ENCODE measurements at regions not wholly inside any gene's neighbourhood (a gene's known extent, or its start where the extent isn't known, plus 50 kb on each side); places are given as distances from the start of the nearest gene placed in this dataset.

DNA sequence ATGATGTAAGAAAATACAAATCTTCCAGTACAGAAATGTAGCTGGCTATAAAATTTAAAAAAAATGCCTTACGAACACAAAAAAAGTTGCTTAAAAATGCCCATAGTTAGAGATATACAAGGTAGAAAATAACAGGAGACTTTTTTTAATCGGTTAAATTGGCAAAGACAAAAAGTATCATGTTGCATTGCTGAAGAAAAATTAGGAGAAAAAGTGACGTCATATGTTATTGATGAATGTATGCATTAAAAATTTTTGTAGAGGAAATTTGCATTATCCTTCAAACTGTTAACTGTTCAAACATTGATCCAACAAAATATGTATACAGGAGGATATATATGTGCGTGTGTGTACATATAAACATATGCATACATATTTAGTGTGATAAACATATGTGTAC lies 1634.4 kb upstream of the PCDH7 start (continued):
- TF ChIP-seq, protein P1, sequence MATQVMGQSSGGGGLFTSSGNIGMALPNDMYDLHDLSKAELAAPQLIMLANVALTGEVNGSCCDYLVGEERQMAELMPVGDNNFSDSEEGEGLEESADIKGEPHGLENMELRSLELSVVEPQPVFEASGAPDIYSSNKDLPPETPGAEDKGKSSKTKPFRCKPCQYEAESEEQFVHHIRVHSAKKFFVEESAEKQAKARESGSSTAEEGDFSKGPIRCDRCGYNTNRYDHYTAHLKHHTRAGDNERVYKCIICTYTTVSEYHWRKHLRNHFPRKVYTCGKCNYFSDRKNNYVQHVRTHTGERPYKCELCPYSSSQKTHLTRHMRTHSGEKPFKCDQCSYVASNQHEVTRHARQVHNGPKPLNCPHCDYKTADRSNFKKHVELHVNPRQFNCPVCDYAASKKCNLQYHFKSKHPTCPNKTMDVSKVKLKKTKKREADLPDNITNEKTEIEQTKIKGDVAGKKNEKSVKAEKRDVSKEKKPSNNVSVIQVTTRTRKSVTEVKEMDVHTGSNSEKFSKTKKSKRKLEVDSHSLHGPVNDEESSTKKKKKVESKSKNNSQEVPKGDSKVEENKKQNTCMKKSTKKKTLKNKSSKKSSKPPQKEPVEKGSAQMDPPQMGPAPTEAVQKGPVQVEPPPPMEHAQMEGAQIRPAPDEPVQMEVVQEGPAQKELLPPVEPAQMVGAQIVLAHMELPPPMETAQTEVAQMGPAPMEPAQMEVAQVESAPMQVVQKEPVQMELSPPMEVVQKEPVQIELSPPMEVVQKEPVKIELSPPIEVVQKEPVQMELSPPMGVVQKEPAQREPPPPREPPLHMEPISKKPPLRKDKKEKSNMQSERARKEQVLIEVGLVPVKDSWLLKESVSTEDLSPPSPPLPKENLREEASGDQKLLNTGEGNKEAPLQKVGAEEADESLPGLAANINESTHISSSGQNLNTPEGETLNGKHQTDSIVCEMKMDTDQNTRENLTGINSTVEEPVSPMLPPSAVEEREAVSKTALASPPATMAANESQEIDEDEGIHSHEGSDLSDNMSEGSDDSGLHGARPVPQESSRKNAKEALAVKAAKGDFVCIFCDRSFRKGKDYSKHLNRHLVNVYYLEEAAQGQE (IDR thresholded peaks at IDR 0.05; ENCODE audit: low read depth, low read length) = no peak
- TF ChIP-seq RFX5 (IDR thresholded peaks at IDR 0.05; ENCODE audit: low read length) (no peak), EP300 (IDR thresholded peaks at IDR 0.05; ENCODE audit: borderline replicate concordance in 1 of 2, low read depth in 1 of 2, low read length in 1 of 2) (no peak), TEAD4 (IDR thresholded peaks at IDR 0.05; ENCODE audit: borderline replicate concordance, insufficient read depth) (no peak), SMC3 (IDR thresholded peaks at IDR 0.05; ENCODE audit: low read depth, low read length) (no peak), EZH2phosphoT487 (IDR thresholded peaks at IDR 0.05; ENCODE audit: borderline replicate concordance, low read depth) (no peak)
- TF ChIP-seq, protein P2, sequence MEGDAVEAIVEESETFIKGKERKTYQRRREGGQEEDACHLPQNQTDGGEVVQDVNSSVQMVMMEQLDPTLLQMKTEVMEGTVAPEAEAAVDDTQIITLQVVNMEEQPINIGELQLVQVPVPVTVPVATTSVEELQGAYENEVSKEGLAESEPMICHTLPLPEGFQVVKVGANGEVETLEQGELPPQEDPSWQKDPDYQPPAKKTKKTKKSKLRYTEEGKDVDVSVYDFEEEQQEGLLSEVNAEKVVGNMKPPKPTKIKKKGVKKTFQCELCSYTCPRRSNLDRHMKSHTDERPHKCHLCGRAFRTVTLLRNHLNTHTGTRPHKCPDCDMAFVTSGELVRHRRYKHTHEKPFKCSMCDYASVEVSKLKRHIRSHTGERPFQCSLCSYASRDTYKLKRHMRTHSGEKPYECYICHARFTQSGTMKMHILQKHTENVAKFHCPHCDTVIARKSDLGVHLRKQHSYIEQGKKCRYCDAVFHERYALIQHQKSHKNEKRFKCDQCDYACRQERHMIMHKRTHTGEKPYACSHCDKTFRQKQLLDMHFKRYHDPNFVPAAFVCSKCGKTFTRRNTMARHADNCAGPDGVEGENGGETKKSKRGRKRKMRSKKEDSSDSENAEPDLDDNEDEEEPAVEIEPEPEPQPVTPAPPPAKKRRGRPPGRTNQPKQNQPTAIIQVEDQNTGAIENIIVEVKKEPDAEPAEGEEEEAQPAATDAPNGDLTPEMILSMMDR (IDR thresholded peaks at IDR 0.05) = no peak

DNA sequence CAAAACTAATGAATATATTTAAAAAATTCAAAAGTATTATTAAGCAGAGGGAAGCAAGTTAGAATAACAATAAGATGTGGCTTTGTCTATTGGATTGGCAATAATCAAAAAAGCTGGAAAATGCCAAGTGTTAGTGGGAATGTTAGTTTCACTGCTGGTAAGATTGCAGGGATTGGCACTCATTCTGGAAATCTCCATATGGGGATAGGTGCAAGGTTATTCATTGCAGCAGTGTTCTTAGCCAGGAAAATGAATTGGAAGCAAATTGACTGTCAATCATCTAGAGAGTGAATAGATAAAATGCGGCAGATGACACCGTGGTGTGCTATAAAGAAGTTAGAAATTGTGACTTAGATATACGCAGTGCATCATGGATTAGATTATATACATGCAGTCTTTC lies 1615.5 kb upstream of the PCDH7 start:
- POLR2A ChIA-PET = no interaction called here

More for the DNA sequence above, 1615.5 kb upstream of the PCDH7 start:
- H3K9ac ChIP-seq = no peak overlapping the region
- H3K9me3 ChIP-seq = no peaks in the 10 kb centered on the region
- no peaks in the 10 kb centered on the region for H3K4me1 ChIP-seq (ENCODE audit: control insufficient read depth in 1 of 2, insufficient read depth in 2 of 2, low read depth in 1 of 2, low read length in 1 of 2)
- DNase-seq = no peak
- H3K27me3 ChIP-seq (ENCODE audit: insufficient read depth) = no peaks in the 10 kb centered on the region; the same call in none of the 2 replicates
- H2AFZ ChIP-seq (ENCODE audit: low read depth) = no peak overlapping the region
- no peaks in the 10 kb centered on the region for H3K9me2 ChIP-seq
- no peak overlapping the region for H3K4me3 ChIP-seq (ENCODE audit: low read depth in 2 of 2, low read length in 1 of 2)
- no peak for TF ChIP-seq EZH2phosphoT487 (IDR thresholded peaks at IDR 0.05; ENCODE audit: borderline replicate concordance, low read depth)
- TF ChIP-seq, protein P3, sequence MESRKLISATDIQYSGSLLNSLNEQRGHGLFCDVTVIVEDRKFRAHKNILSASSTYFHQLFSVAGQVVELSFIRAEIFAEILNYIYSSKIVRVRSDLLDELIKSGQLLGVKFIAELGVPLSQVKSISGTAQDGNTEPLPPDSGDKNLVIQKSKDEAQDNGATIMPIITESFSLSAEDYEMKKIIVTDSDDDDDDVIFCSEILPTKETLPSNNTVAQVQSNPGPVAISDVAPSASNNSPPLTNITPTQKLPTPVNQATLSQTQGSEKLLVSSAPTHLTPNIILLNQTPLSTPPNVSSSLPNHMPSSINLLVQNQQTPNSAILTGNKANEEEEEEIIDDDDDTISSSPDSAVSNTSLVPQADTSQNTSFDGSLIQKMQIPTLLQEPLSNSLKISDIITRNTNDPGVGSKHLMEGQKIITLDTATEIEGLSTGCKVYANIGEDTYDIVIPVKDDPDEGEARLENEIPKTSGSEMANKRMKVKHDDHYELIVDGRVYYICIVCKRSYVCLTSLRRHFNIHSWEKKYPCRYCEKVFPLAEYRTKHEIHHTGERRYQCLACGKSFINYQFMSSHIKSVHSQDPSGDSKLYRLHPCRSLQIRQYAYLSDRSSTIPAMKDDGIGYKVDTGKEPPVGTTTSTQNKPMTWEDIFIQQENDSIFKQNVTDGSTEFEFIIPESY (IDR thresholded peaks at IDR 0.05; ENCODE audit: borderline replicate concordance, low read depth) = no peak
- TF ChIP-seq, protein P4, sequence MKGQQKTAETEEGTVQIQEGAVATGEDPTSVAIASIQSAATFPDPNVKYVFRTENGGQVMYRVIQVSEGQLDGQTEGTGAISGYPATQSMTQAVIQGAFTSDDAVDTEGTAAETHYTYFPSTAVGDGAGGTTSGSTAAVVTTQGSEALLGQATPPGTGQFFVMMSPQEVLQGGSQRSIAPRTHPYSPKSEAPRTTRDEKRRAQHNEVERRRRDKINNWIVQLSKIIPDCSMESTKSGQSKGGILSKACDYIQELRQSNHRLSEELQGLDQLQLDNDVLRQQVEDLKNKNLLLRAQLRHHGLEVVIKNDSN (IDR thresholded peaks at IDR 0.05; ENCODE audit: borderline replicate concordance, low read depth) = no peak
- WGBS (ENCODE audit: low lambda C conversion rate) = 48% methylated on average over 3 of the region's 3 CpGs
- no peaks in the 10 kb centered on the region for H4K20me1 ChIP-seq (ENCODE audit: insufficient read depth)
- H3K36me3 ChIP-seq (replicated peaks in 1 of 2; ENCODE audit: control insufficient read depth in 1 of 2, insufficient read depth in 2 of 2, low read length in 1 of 2) = no peaks in the 10 kb centered on the region
- no peak overlapping the region for H3K4me2 ChIP-seq
- no peaks in the 10 kb centered on the region for H3F3A ChIP-seq (replicated peaks; ENCODE audit: insufficient read depth)
- no peaks in the 10 kb centered on the region for H3K79me2 ChIP-seq (ENCODE audit: insufficient read depth)
- CTCF ChIA-PET = no interaction called here
- H3K27ac ChIP-seq (ENCODE audit: low read depth in 2 of 2, low read length in 1 of 2) = no peak overlapping the region

Data from SK-N-SH (cell line).